A549 (cell line): ENCODE measurements at regions not wholly inside any gene's neighbourhood (a gene's known extent, or its start where the extent isn't known, plus 50 kb on each side); places are given as distances from the start of the nearest gene placed in this dataset.

Source experiments
- BCL3 ChIP-seq: fragments of >200 bp; sonication (Bioruptor Twin); formaldehyde crosslinking; IDR thresholded peaks from 3 replicates; pipeline ENCODE4 v1.6.1; 2016
- CBX8 ChIP-seq: fragments of 200-600 bp; sonication (generic); IDR thresholded peaks from 2 replicates; pipeline ENCODE4 v1.6.1; 2016
- CTCF ChIP-seq: fragments of >200 bp; sonication (Bioruptor Twin); formaldehyde crosslinking; IDR thresholded peaks from 3 replicates; pipeline ENCODE4 v1.5.1; 2016
- E2F6 ChIP-seq: IDR thresholded peaks from 2 replicates; pipeline ENCODE4 v1.6.1; 2012; ENCODE audit warnings: low read depth, borderline replicate concordance
- EP300 ChIP-seq, 2 experiments: fragments of >200 bp; sonication (Bioruptor Twin); formaldehyde crosslinking; IDR thresholded peaks; 2 replicates in 1 of 2; 3 replicates in 1 of 2; pipeline ENCODE4 v1.6.1; 2016 to 2017
- HOXA7 ChIP-seq: fragments of 250-450 bp; sonication (Bioruptor Pico); IDR thresholded peaks from 2 replicates; pipeline ENCODE4 v1.5.0; 2020; ENCODE audit warnings: mild to moderate bottlenecking, moderate library complexity
- KDM1A ChIP-seq: fragments of 200-600 bp; sonication (generic); IDR thresholded peaks from 2 replicates; pipeline ENCODE4 v1.6.1; 2016; ENCODE audit warnings: low read depth, mild to moderate bottlenecking
- MAZ ChIP-seq: fragments of 150-350 bp; IDR thresholded peaks from 2 replicates; pipeline ENCODE4 v1.6.1; 2014; ENCODE audit warnings: antibody characterized with exemption, low read depth, low read length, borderline replicate concordance
- POLR2A ChIP-seq: IDR thresholded peaks from 2 replicates; pipeline ENCODE4 v1.6.1; 2012; ENCODE audit warnings: mild to moderate bottlenecking, low read length
- RNF2 ChIP-seq: fragments of 200-600 bp; sonication (generic); IDR thresholded peaks from 2 replicates; pipeline ENCODE4 v1.6.1; 2016; ENCODE audit warnings: low read depth, mild to moderate bottlenecking, antibody characterized with exemption, moderate library complexity, borderline replicate concordance
- SMC3 ChIP-seq: fragments of >200 bp; sonication (Bioruptor Twin); formaldehyde crosslinking; IDR thresholded peaks from 3 replicates; pipeline ENCODE4 v1.6.1; 2018; ENCODE audit warnings: inconsistent platforms
- USF2 ChIP-seq: fragments of 450-650 bp; IDR thresholded peaks from 2 replicates; pipeline ENCODE4 v1.6.1; 2014; ENCODE audit warnings: antibody characterized with exemption

GRCh38 chr2:113812204-113812603 lies 55.8 kb upstream of the SLC35F5 start:
- TF ChIP-seq CBX8: no peak
- TF ChIP-seq CTCF: no peak
- TF ChIP-seq KDM1A: no peak
- no peak for TF ChIP-seq SMC3
- no peak for TF ChIP-seq BCL3
- no peak for TF ChIP-seq POLR2A
- TF ChIP-seq EP300 (IDR thresholded peaks at IDR 0.05): no peak
- no peak for TF ChIP-seq HOXA7 (CRISPR knock-in tag)
- TF ChIP-seq MAZ: no peak
- TF ChIP-seq E2F6: no peak
- no peak for TF ChIP-seq RNF2
- no peak for TF ChIP-seq USF2
